ENCODE measurements at regions not wholly inside any gene's neighbourhood (a gene's known extent, or its start where the extent isn't known, plus 50 kb on each side); places are given as distances from the start of the nearest gene placed in this dataset.

GRCh38 chr16:6970171-6970857, 362.3 kb upstream of the RBFOX1 start:
- TF ChIP-seq CTCF (tag by site-specific recombination; IDR thresholded peaks at IDR 0.05) (no peak), ZNF624 (tag by site-specific recombination; IDR thresholded peaks at IDR 0.05) (no peak), ZNF398 (tag by site-specific recombination; IDR thresholded peaks at IDR 0.05) (no peak), ZNF514 (tag by site-specific recombination; IDR thresholded peaks at IDR 0.05) (no peak)

Measured in HEK293 (cell line).